HepG2 (cell line): ENCODE measurements at regions not wholly inside any gene's neighbourhood (a gene's known extent, or its start where the extent isn't known, plus 50 kb on each side); places are given as distances from the start of the nearest gene placed in this dataset.

ENCODE experiments used
- ATAC-seq: fragments of 200-7000 bp; cut with Tn5 transposase; 3 replicates; pipeline ENCODE4 v1.9.1; 2020; ENCODE audit warnings: mild to moderate bottlenecking, moderate library complexity
- BruUV-seq: library from RNA; stranded (reverse); fragments of 400-500 nt; replicated peaks from 2 replicates; lab custom pipeline; 2021; lab: Mats Ljungman, UMichigan
- CTCF ChIA-PET: fragments of 300-600 bp; formaldehyde crosslinking; extraction: SDS; loops from one replicate; lab custom pipeline; 2021; ENCODE audit warnings: low total read pairs, inconsistent platforms, low intra/inter-chr PET ratio; lab: Yijun Ruan, JAX
- POLR2A ChIA-PET: fragments of 350-600 bp; sonication (Branson Sonifier 250); formaldehyde crosslinking; loops from one replicate; lab custom pipeline; 2020; ENCODE audit warnings: antibody characterized with exemption, inconsistent platforms; lab: Yijun Ruan, JAX
- DNase-seq: peaks from one replicate; pipeline ENCODE4 v3.0.0-alpha.2; 2015; ENCODE audit warnings: low spot score
- FAIRE-seq: peaks from 3 replicates; lab custom pipeline; 2011; peaks lifted over from hg19 to GRCh38; lab: Jason Lieb, UNC
- H2AFZ ChIP-seq: one replicate; pipeline ENCODE4 v1.6.1; 2011; ENCODE audit warnings: low read length, inconsistent platforms
- H3K27ac ChIP-seq: fragments of 300-600 bp; 3 replicates; pipeline ENCODE4 v1.8.0; 2011; ENCODE audit warnings: mixed run types, mild to moderate bottlenecking, mixed read lengths, low read length, inconsistent platforms; ENCODE audit not compliant: insufficient read depth; ENCODE audit errors: extremely low read length
- H3K27me3 ChIP-seq, 2 experiments: fragments of 200-600 bp in 1 of 2; 2 replicates in 1 of 2; 3 replicates in 1 of 2; pipeline versions ENCODE4 v1.6.0 to v1.8.0; 2011; ENCODE audit warnings: low read length in 2 of 2, mild to moderate bottlenecking in 2 of 2, moderate library complexity in 2 of 2, inconsistent platforms in 1 of 2; ENCODE audit not compliant: insufficient read depth in 2 of 2, control insufficient read depth in 1 of 2
- H3K36me3 ChIP-seq, 2 experiments: fragments of 200-600 bp in 1 of 2; replicated peaks in 1 of 2; 2 replicates in 1 of 2; 3 replicates in 1 of 2; pipeline versions ENCODE4 v1.5.1 to v1.8.0; 2011; ENCODE audit warnings: low read length in 2 of 2, inconsistent platforms in 1 of 2; ENCODE audit not compliant: insufficient read depth in 2 of 2, control insufficient read depth in 1 of 2
- H3K4me1 ChIP-seq: 2 replicates; pipeline ENCODE4 v1.5.1; 2012; ENCODE audit warnings: low read length, inconsistent platforms; ENCODE audit not compliant: insufficient read depth
- H3K4me2 ChIP-seq: 2 replicates; pipeline ENCODE4 v1.6.0; 2011; ENCODE audit warnings: low read depth, low read length, inconsistent platforms
- H3K4me3 ChIP-seq, 3 experiments: fragments of 200-600 bp in 1 of 3; sonication (generic), shearing (Covaris generic) in 1 of 3; replicated peaks in 1 of 3; 2 replicates each; pipeline ENCODE4 v1.5.1; 2011 to 2016; ENCODE audit warnings: low read length in 3 of 3, inconsistent platforms in 2 of 3, low read depth in 2 of 3, mild to moderate bottlenecking in 2 of 3, control low read depth in 1 of 3, mixed read lengths in 1 of 3; ENCODE audit not compliant: insufficient read depth in 1 of 3
- H3K79me2 ChIP-seq: one replicate; pipeline ENCODE4 v1.6.1; 2011; ENCODE audit warnings: low read length, inconsistent platforms; ENCODE audit not compliant: insufficient read depth
- H3K9ac ChIP-seq: 2 replicates; pipeline ENCODE4 v1.6.0; 2011; ENCODE audit warnings: mild to moderate bottlenecking, low read depth, low read length, inconsistent platforms; ENCODE audit not compliant: insufficient read depth
- H3K9me3 ChIP-seq: 2 replicates; pipeline ENCODE4 v1.5.1; 2012; ENCODE audit warnings: mild to moderate bottlenecking, low read length
- H4K20me1 ChIP-seq: 2 replicates; pipeline ENCODE4 v1.6.0; 2011; ENCODE audit warnings: inconsistent platforms, mild to moderate bottlenecking, low read length, moderate library complexity; ENCODE audit not compliant: insufficient read depth
- ATM ChIP-seq: fragments of 450-650 bp; IDR thresholded peaks from 2 replicates; pipeline ENCODE4 v1.7.1; 2017; ENCODE audit warnings: mild to moderate bottlenecking, borderline replicate concordance
- CAMTA2 ChIP-seq: sonication (generic); formaldehyde crosslinking; IDR thresholded peaks from 2 replicates; pipeline ENCODE4 v1.4.0; 2020; ENCODE audit warnings: mild to moderate bottlenecking, missing genetic modification reagents, borderline replicate concordance
- CTCF ChIP-seq: sonication (generic); formaldehyde crosslinking; IDR thresholded peaks from 2 replicates; pipeline ENCODE4 v1.5.0; 2020; ENCODE audit warnings: mild to moderate bottlenecking, missing genetic modification reagents, moderate library complexity
- HOXA9 ChIP-seq: sonication (generic); formaldehyde crosslinking; IDR thresholded peaks from 2 replicates; pipeline ENCODE4 v1.8.1; 2022; ENCODE audit warnings: missing genetic modification reagents, mild to moderate bottlenecking, moderate library complexity, borderline replicate concordance
- SMAD3 ChIP-seq: sonication (generic); formaldehyde crosslinking; IDR thresholded peaks from 2 replicates; pipeline ENCODE4 v1.4.0; 2020; ENCODE audit warnings: missing genetic modification reagents
- ZBTB42 ChIP-seq: sonication (generic); formaldehyde crosslinking; IDR thresholded peaks from 2 replicates; pipeline ENCODE4 v1.5.0; 2020; ENCODE audit warnings: mild to moderate bottlenecking, missing genetic modification reagents
- ZNF143 ChIP-seq: sonication (generic); formaldehyde crosslinking; IDR thresholded peaks from 2 replicates; pipeline ENCODE4 v1.4.0; 2020; ENCODE audit warnings: missing genetic modification reagents
- ZNF501 ChIP-seq: sonication (generic); formaldehyde crosslinking; IDR thresholded peaks from 2 replicates; pipeline ENCODE4 v1.5.1; 2020; ENCODE audit warnings: mild to moderate bottlenecking, moderate library complexity, missing genetic modification reagents
- ZSCAN30 ChIP-seq: sonication (generic); formaldehyde crosslinking; IDR thresholded peaks from 2 replicates; pipeline ENCODE4 v1.5.0; 2020; ENCODE audit warnings: mild to moderate bottlenecking, missing genetic modification reagents
- WGBS: methylation state at CpG from one replicate; pipeline ENCODE4 v1.1.6; 2017; ENCODE audit warnings: low lambda C conversion rate; 5-methylcytosine and 5-hydroxymethylcytosine counted together
- in situ Hi-C: cut with HindIII; loops from 2 replicates; pipeline ENCODE4 v1.10.0; 2017; ENCODE audit warnings: low pct_unique_long_range_greater_than_20kb; ENCODE audit not compliant: extremely low pct_ligation_motif_present
- intact Hi-C: fragments of 100-400 bp; cut with micrococcal nuclease; formaldehyde crosslinking; loops from one replicate; pipeline ENCODE4 v1.10.0; 2022; ENCODE audit not compliant: unreplicated experiment
- TF ChIP-seq, protein P1 (sequence below): sonication (generic); formaldehyde crosslinking; IDR thresholded peaks from 2 replicates; pipeline ENCODE4 v1.5.0; 2020; ENCODE audit warnings: mild to moderate bottlenecking, missing genetic modification reagents, borderline replicate concordance

GRCh38 chr1:232138044-232138443 lies 491.9 kb downstream of the SIPA1L2 start:
- TF ChIP-seq, protein P1, sequence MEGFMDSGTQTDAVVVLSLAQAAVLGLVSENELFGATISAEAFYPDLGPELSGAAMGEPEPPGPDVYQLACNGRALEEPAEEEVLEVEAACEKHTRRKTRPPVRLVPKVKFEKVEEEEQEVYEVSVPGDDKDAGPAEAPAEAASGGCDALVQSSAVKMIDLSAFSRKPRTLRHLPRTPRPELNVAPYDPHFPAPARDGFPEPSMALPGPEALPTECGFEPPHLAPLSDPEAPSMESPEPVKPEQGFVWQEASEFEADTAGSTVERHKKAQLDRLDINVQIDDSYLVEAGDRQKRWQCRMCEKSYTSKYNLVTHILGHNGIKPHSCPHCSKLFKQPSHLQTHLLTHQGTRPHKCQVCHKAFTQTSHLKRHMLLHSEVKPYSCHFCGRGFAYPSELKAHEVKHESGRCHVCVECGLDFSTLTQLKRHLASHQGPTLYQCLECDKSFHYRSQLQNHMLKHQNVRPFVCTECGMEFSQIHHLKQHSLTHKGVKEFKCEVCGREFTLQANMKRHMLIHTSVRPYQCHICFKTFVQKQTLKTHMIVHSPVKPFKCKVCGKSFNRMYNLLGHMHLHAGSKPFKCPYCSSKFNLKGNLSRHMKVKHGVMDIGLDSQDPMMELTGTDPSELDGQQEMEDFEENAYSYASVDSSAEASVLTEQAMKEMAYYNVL (CRISPR knock-in tag) = no peak
- no peak for TF ChIP-seq ATM
- no peak for TF ChIP-seq CAMTA2 (CRISPR knock-in tag)
- TF ChIP-seq SMAD3 (CRISPR knock-in tag) = no peak
- no peak for TF ChIP-seq ZNF143 (CRISPR knock-in tag)
- no peak for TF ChIP-seq ZSCAN30 (CRISPR knock-in tag)
- no peak for TF ChIP-seq CTCF
- no peak for TF ChIP-seq HOXA9 (CRISPR knock-in tag)
- no peak for TF ChIP-seq ZBTB42
- no peak for TF ChIP-seq ZNF501 (CRISPR knock-in tag)
- H3K79me2 ChIP-seq = no peaks in the 10 kb centered on the region
- no peaks in the 10 kb centered on the region for H3K36me3 ChIP-seq
- H3K4me3 ChIP-seq = no peak overlapping the region
- ChIA-PET POLR2A (no interaction called here), CTCF (no interaction called here)
- no peak for FAIRE-seq
- H3K4me1 ChIP-seq = no peaks in the 10 kb centered on the region
- H2AFZ ChIP-seq = no peak overlapping the region
- intact Hi-C loops (no loop called here), in situ Hi-C loops (no loop called here)
- ATAC-seq = no peak
- no peak overlapping the region for H3K9ac ChIP-seq
- H3K27me3 ChIP-seq = no peaks in the 10 kb centered on the region
- DNase-seq = no peak
- H4K20me1 ChIP-seq = no peaks in the 10 kb centered on the region
- H3K27ac ChIP-seq = no peak overlapping the region
- H3K4me2 ChIP-seq = no peak overlapping the region
- no peaks in the 10 kb centered on the region for H3K9me3 ChIP-seq
- no TSS peak for BruUV-seq
- 43% methylated on average over 7 of the region's 7 CpGs for WGBS
